ENCODE measurements at regions not wholly inside any gene's neighbourhood (a gene's known extent, or its start where the extent isn't known, plus 50 kb on each side); places are given as distances from the start of the nearest gene placed in this dataset.

DNA sequence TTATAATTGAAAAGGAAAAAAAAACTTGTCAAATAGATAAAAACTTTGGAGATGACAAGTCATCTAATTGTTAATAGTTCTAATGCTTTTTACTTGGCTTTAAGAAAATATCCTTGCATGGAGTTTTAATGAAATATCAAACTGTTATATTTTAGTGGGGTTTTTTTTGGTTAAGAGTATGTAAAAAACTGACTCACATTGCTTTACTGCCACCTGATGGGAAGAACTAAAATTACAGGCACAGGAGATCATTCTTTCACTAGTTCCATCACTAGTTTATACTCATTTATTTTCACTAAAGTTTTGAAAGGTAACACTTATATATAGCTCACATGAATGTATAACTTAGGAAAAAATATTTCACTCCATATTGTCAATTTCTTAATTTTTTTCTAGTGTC is 309.1 kb downstream of the LMBRD1 start:
- TF ChIP-seq, protein P1, sequence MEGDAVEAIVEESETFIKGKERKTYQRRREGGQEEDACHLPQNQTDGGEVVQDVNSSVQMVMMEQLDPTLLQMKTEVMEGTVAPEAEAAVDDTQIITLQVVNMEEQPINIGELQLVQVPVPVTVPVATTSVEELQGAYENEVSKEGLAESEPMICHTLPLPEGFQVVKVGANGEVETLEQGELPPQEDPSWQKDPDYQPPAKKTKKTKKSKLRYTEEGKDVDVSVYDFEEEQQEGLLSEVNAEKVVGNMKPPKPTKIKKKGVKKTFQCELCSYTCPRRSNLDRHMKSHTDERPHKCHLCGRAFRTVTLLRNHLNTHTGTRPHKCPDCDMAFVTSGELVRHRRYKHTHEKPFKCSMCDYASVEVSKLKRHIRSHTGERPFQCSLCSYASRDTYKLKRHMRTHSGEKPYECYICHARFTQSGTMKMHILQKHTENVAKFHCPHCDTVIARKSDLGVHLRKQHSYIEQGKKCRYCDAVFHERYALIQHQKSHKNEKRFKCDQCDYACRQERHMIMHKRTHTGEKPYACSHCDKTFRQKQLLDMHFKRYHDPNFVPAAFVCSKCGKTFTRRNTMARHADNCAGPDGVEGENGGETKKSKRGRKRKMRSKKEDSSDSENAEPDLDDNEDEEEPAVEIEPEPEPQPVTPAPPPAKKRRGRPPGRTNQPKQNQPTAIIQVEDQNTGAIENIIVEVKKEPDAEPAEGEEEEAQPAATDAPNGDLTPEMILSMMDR (IDR thresholded peaks at IDR 0.05; ENCODE audit: insufficient read depth, low read length, poor library complexity, severe bottlenecking): peak; percentile 34
- no peak for TF ChIP-seq EZH2phosphoT487 (conservative IDR thresholded peaks at IDR 0.05; ENCODE audit: low read length)

Data from SU-DHL-6 (cell line).